BE2C (cell line): ENCODE measurements at regions not wholly inside any gene's neighbourhood (a gene's known extent, or its start where the extent isn't known, plus 50 kb on each side); places are given as distances from the start of the nearest gene placed in this dataset.
"Not testable (repeated sequence)": the region's sequence is repeated elsewhere in the genome, so short reads cannot be mapped to it uniquely, and the experiment has no call there.

Experiments
- DNase-seq: peaks from one replicate; pipeline ENCODE4 v3.0.0-alpha.2; 2020
- H3K27me3 ChIP-seq: fragments of 250-450 bp; sonication (Bioruptor Pico); 2 replicates; pipeline ENCODE4 v1.5.1; 2020; ENCODE audit warnings: mild to moderate bottlenecking
- H3K36me3 ChIP-seq: fragments of 250-450 bp; sonication (Bioruptor Pico); 2 replicates; pipeline ENCODE4 v1.5.1; 2020; ENCODE audit warnings: mild to moderate bottlenecking
- H3K4me1 ChIP-seq: fragments of 250-450 bp; sonication (Bioruptor Pico); 2 replicates; pipeline ENCODE4 v1.5.1; 2020
- H3K4me3 ChIP-seq: 2 replicates; pipeline ENCODE4 v1.5.1; 2011; ENCODE audit warnings: low read depth, low read length
- H3K9me3 ChIP-seq: fragments of 250-450 bp; sonication (Bioruptor Pico); 2 replicates; pipeline ENCODE4 v1.5.1; 2020
- CTCF ChIP-seq: IDR thresholded peaks from 2 replicates; pipeline ENCODE4 v1.5.1; 2012; ENCODE audit warnings: mild to moderate bottlenecking, low read depth, low read length

GRCh38 chr11:134992981-134993380, 580.9 kb upstream of the B3GAT1 start:
- H3K4me3 ChIP-seq: no peak overlapping the region
- no peaks in the 10 kb centered on the region for H3K36me3 ChIP-seq
- no peak for DNase-seq
- no peak for TF ChIP-seq CTCF
- H3K27me3 ChIP-seq: no peaks in the 10 kb centered on the region
- H3K4me1 ChIP-seq: no peaks in the 10 kb centered on the region
- no peaks in the 10 kb centered on the region for H3K9me3 ChIP-seq

- Histone ChIP-seq H3K27me3 (no peaks in the 10 kb centered on the region), H3K4me3 (no peak overlapping the region), H3K9me3 (no peaks in the 10 kb centered on the region), H3K4me1 (no peaks in the 10 kb centered on the region), H3K36me3 (no peaks in the 10 kb centered on the region)
- no peak for TF ChIP-seq CTCF
- DNase-seq: no peak
These were observed 576.5 kb upstream of the B3GAT1 start for GRCh38 chr11:134988495-134988894.

- no peaks in the 10 kb centered on the region for H3K36me3 ChIP-seq
- H3K27me3 ChIP-seq: no peaks in the 10 kb centered on the region
- H3K4me1 ChIP-seq: no peaks in the 10 kb centered on the region
- H3K9me3 ChIP-seq: no peaks in the 10 kb centered on the region
- no peak for TF ChIP-seq CTCF
- no peak for DNase-seq
- H3K4me3 ChIP-seq: no peak overlapping the region
These were observed 575.8 kb upstream of the B3GAT1 start for GRCh38 chr11:134987822-134988221.

- no peaks in the 10 kb centered on the region for H3K27me3 ChIP-seq
These were observed 575.3 kb upstream of the B3GAT1 start for GRCh38 chr11:134987223-134987768.

GRCh38 chr11:134984421-134984820, 572.4 kb upstream of the B3GAT1 start:
- Histone ChIP-seq H3K9me3 (no peaks in the 10 kb centered on the region), H3K36me3 (no peaks in the 10 kb centered on the region), H3K4me3 (no peak overlapping the region), H3K27me3 (no peaks in the 10 kb centered on the region), H3K4me1 (no peaks in the 10 kb centered on the region)
- no peak for TF ChIP-seq CTCF
- DNase-seq: no peak

More at GRCh38 chr11:134987223-134987768, 575.3 kb upstream of the B3GAT1 start:
- no peak for DNase-seq
- no peaks in the 10 kb centered on the region for H3K9me3 ChIP-seq
- no peak overlapping the region for H3K4me3 ChIP-seq
- no peaks in the 10 kb centered on the region for H3K36me3 ChIP-seq
- no peak for TF ChIP-seq CTCF
- no peaks in the 10 kb centered on the region for H3K4me1 ChIP-seq

GRCh38 chr11:134982432-134982831, 570.4 kb upstream of the B3GAT1 start:
- not testable (repeated sequence) for H3K4me3 ChIP-seq, H3K27me3 ChIP-seq, H3K4me1 ChIP-seq, H3K9me3 ChIP-seq, H3K36me3 ChIP-seq, DNase-seq

- Histone ChIP-seq H3K36me3 (no peaks in the 10 kb centered on the region), H3K9me3 (no peaks in the 10 kb centered on the region), H3K4me1 (no peaks in the 10 kb centered on the region), H3K27me3 (no peaks in the 10 kb centered on the region), H3K4me3 (no peak overlapping the region)
- no peak for TF ChIP-seq CTCF
- DNase-seq: no peak
These were observed 569.8 kb upstream of the B3GAT1 start for GRCh38 chr11:134981835-134982234.
